ENCODE measurements at regions not wholly inside any gene's neighbourhood (a gene's known extent, or its start where the extent isn't known, plus 50 kb on each side); places are given as distances from the start of the nearest gene placed in this dataset.

- TF ChIP-seq POLR2A (IDR thresholded peaks at IDR 0.05; ENCODE audit: low read length) (no peak), GATA1 (IDR thresholded peaks at IDR 0.05; ENCODE audit: low read depth, low read length) (no peak)
These were observed 124.0 kb downstream of the MOSPD2 start for GRCh38 chrX:14997271-14997670.
